Prostate gland (tissue), 2 donors: ENCODE measurements at regions not wholly inside any gene's neighbourhood (a gene's known extent, or its start where the extent isn't known, plus 50 kb on each side); places are given as distances from the start of the nearest gene placed in this dataset.

Experiments
- DNase-seq: peaks from one replicate; pipeline ENCODE4 v3.0.0-alpha.2; 2019; ENCODE audit warnings: low spot score
- H3K27ac ChIP-seq, 2 donors: fragments of 200-600 bp; sonication (generic); 2 replicates each; pipeline ENCODE4 v1.5.1; 2017 to 2019
- H3K27me3 ChIP-seq: fragments of 200-600 bp; sonication (generic); replicated peaks from 2 replicates; pipeline ENCODE4 v1.5.1; 2019; ENCODE audit not compliant: insufficient read depth
- H3K36me3 ChIP-seq, 2 donors: fragments of 200-600 bp; sonication (generic); 1 replicate in 1 of 2; 2 replicates in 1 of 2; pipeline versions ENCODE4 v1.5.1 to v1.8.1; 2017 to 2019
- H3K4me1 ChIP-seq: fragments of 200-600 bp; sonication (generic); replicated peaks from 2 replicates; pipeline ENCODE4 v1.5.1; 2019
- H3K4me3 ChIP-seq, 2 donors: fragments of 200-600 bp; sonication (generic); 2 replicates each; pipeline ENCODE4 v1.5.1; 2017 to 2019
- H3K9me3 ChIP-seq: fragments of 200-600 bp; sonication (generic); 2 replicates; pipeline ENCODE4 v1.5.1; 2017
- CTCF ChIP-seq, 4 experiments: fragments of 200-600 bp in 2 of 4; fragments of 450-650 bp in 2 of 4; sonication (generic) in 2 of 4; IDR thresholded peaks; 1 replicate in 3 of 4; 2 replicates in 1 of 4; pipeline ENCODE4 v1.5.1; 2016 to 2019; ENCODE audit warnings: antibody characterized with exemption in 4 of 4, mild to moderate bottlenecking in 2 of 4, moderate library complexity in 2 of 4
- POLR2A ChIP-seq: fragments of 450-650 bp; IDR thresholded peaks from one replicate; pipeline ENCODE4 v1.6.1; 2016; ENCODE audit warnings: antibody characterized with exemption, mild to moderate bottlenecking
- POLR2AphosphoS5 ChIP-seq: sonication (generic); formaldehyde crosslinking; IDR thresholded peaks from one replicate; pipeline ENCODE4 v1.6.1; 2017; ENCODE audit warnings: antibody characterized with exemption
- WGBS: methylation state at CpG from one replicate; pipeline ENCODE4 v1.1.5; 2018; 5-methylcytosine and 5-hydroxymethylcytosine counted together
- intact Hi-C: fragments of 100-400 bp; cut with DNase I; formaldehyde crosslinking; loops from one replicate; pipeline ENCODE4 v1.14.2; 2022

- H3K9me3 ChIP-seq: no peaks in the 10 kb centered on the region
- WGBS: 67% methylated on average over 2 of the region's 2 CpGs
Measured at GRCh38 chr3:20422391-20422790, 236.4 kb upstream of the SGO1 start.

GRCh38 chr3:20417388-20418108 is 231.5 kb upstream of the SGO1 start:
- Histone ChIP-seq H3K9me3 (no peaks in the 10 kb centered on the region), H3K27ac (no peak overlapping the region), H3K4me3 (no peak overlapping the region), H3K27me3 (no peaks in the 10 kb centered on the region), H3K36me3 (no peaks in the 10 kb centered on the region), H3K4me1 (no peaks in the 10 kb centered on the region)
- TF ChIP-seq CTCF (IDR thresholded peaks at IDR 0.05) (no peak), POLR2A (no peak), POLR2AphosphoS5 (no peak)
- intact Hi-C loops: no loop called here
- 67% methylated on average over 5 of the region's 5 CpGs for WGBS
- DNase-seq: no peak

More at GRCh38 chr3:20422391-20422790, 236.4 kb upstream of the SGO1 start:
- H3K27me3 ChIP-seq: no peaks in the 10 kb centered on the region
- no peaks in the 10 kb centered on the region for H3K36me3 ChIP-seq
- TF ChIP-seq POLR2A: no peak
- TF ChIP-seq POLR2AphosphoS5: no peak
- no peak for TF ChIP-seq CTCF (IDR thresholded peaks at IDR 0.05)
- no peak overlapping the region for H3K27ac ChIP-seq
- no peak overlapping the region for H3K4me3 ChIP-seq
- DNase-seq: no peak
- H3K4me1 ChIP-seq: no peaks in the 10 kb centered on the region
- intact Hi-C loops: no loop called here

- no peak for DNase-seq
- Histone ChIP-seq H3K9me3 (no peaks in the 10 kb centered on the region), H3K27ac (no peak overlapping the region), H3K4me1 (no peaks in the 10 kb centered on the region), H3K27me3 (no peaks in the 10 kb centered on the region), H3K4me3 (no peak overlapping the region), H3K36me3 (no peaks in the 10 kb centered on the region)
- WGBS: 75% methylated on average over 2 of the region's 2 CpGs
- intact Hi-C loops: no loop called here
- TF ChIP-seq POLR2AphosphoS5 (no peak), POLR2A (no peak), CTCF (IDR thresholded peaks at IDR 0.05) (no peak)
Measured at GRCh38 chr3:20406611-20407011, 220.6 kb upstream of the SGO1 start.

- Histone ChIP-seq H3K27me3 (no peaks in the 10 kb centered on the region), H3K27ac (no peak overlapping the region), H3K36me3 (no peaks in the 10 kb centered on the region), H3K4me3 (no peak overlapping the region), H3K4me1 (no peaks in the 10 kb centered on the region), H3K9me3 (no peaks in the 10 kb centered on the region)
- intact Hi-C loops: no loop called here
- DNase-seq: no peak
- no peak for TF ChIP-seq POLR2A
- 71% methylated on average over 4 of the region's 4 CpGs for WGBS
Measured at GRCh38 chr3:20405744-20406143, 219.7 kb upstream of the SGO1 start.

GRCh38 chr3:20405231-20405630 is 219.2 kb upstream of the SGO1 start:
- TF ChIP-seq CTCF (IDR thresholded peaks at IDR 0.05): no peak
- no peak for TF ChIP-seq POLR2A
- H3K4me3 ChIP-seq: no peak overlapping the region
- 86% methylated on average over 3 of the region's 3 CpGs for WGBS
- intact Hi-C loops: no loop called here
- no peaks in the 10 kb centered on the region for H3K9me3 ChIP-seq
- DNase-seq: no peak
- no peaks in the 10 kb centered on the region for H3K4me1 ChIP-seq
- no peaks in the 10 kb centered on the region for H3K36me3 ChIP-seq
- H3K27me3 ChIP-seq: no peaks in the 10 kb centered on the region
- no peak overlapping the region for H3K27ac ChIP-seq
